ENCODE measurements at regions not wholly inside any gene's neighbourhood (a gene's known extent, or its start where the extent isn't known, plus 50 kb on each side); places are given as distances from the start of the nearest gene placed in this dataset.
"Not testable (repeated sequence)": the region's sequence is repeated elsewhere in the genome, so short reads cannot be mapped to it uniquely, and the experiment has no call there.

- H3K4me3 ChIP-seq (ENCODE audit: low read depth, low read length); in situ Hi-C loops (cut with HindIII; ENCODE audit: low sequenced_read_pairs); DNase-seq (ENCODE audit: low read depth): not testable (repeated sequence)
Observed at GRCh38 chr7:9919-10318, 182.5 kb upstream of the FAM20C start.

GRCh38 chr7:32565-33280 lies 159.6 kb upstream of the FAM20C start:
- in situ Hi-C loops (cut with HindIII; ENCODE audit: low sequenced_read_pairs); H3K4me3 ChIP-seq (ENCODE audit: low read depth, low read length); DNase-seq (ENCODE audit: low read depth): not testable (repeated sequence)

- H3K4me3 ChIP-seq (ENCODE audit: low read depth, low read length); in situ Hi-C loops (cut with HindIII; ENCODE audit: low sequenced_read_pairs); DNase-seq (ENCODE audit: low read depth): not testable (repeated sequence)
Observed at GRCh38 chr7:35121-35541, 157.2 kb upstream of the FAM20C start.

GRCh38 chr7:36539-36938 lies 155.8 kb upstream of the FAM20C start:
- H3K4me3 ChIP-seq (ENCODE audit: low read depth, low read length); DNase-seq (ENCODE audit: low read depth); in situ Hi-C loops (cut with HindIII; ENCODE audit: low sequenced_read_pairs): not testable (repeated sequence)

GRCh38 chr7:37656-38055 lies 154.7 kb upstream of the FAM20C start:
- H3K4me3 ChIP-seq (ENCODE audit: low read depth, low read length); in situ Hi-C loops (cut with HindIII; ENCODE audit: low sequenced_read_pairs); DNase-seq (ENCODE audit: low read depth): not testable (repeated sequence)

GRCh38 chr7:38444-38843 lies 153.9 kb upstream of the FAM20C start:
- H3K4me3 ChIP-seq (ENCODE audit: low read depth, low read length); DNase-seq (ENCODE audit: low read depth); in situ Hi-C loops (cut with HindIII; ENCODE audit: low sequenced_read_pairs): not testable (repeated sequence)

GRCh38 chr7:39984-40740 lies 152.2 kb upstream of the FAM20C start:
- peak; percentile 63 for DNase-seq (ENCODE audit: low read depth)
- TF ChIP-seq CTCF (IDR thresholded peaks at IDR 0.05; ENCODE audit: low read depth, low read length, missing control alignments): peak; percentile 40
- H3K4me3 ChIP-seq (ENCODE audit: low read depth, low read length); in situ Hi-C loops (cut with HindIII; ENCODE audit: low sequenced_read_pairs): not testable (repeated sequence)

GRCh38 chr7:40799-41750 lies 151.3 kb upstream of the FAM20C start:
- TF ChIP-seq CTCF (IDR thresholded peaks at IDR 0.05; ENCODE audit: low read depth, low read length, missing control alignments): no peak
- DNase-seq (ENCODE audit: low read depth): no peak
- in situ Hi-C loops (cut with HindIII; ENCODE audit: low sequenced_read_pairs): no loop called here
- no peak overlapping the region for H3K4me3 ChIP-seq (ENCODE audit: low read depth, low read length)

- no peak for DNase-seq (ENCODE audit: low read depth)
- in situ Hi-C loops (cut with HindIII; ENCODE audit: low sequenced_read_pairs): no loop called here
- no peak overlapping the region for H3K4me3 ChIP-seq (ENCODE audit: low read depth, low read length)
- TF ChIP-seq CTCF (IDR thresholded peaks at IDR 0.05; ENCODE audit: low read depth, low read length, missing control alignments): no peak
Observed at GRCh38 chr7:41917-42565, 150.3 kb upstream of the FAM20C start.
